GM23248 (cell line): ENCODE measurements at regions not wholly inside any gene's neighbourhood (a gene's known extent, or its start where the extent isn't known, plus 50 kb on each side); places are given as distances from the start of the nearest gene placed in this dataset.
"Not testable (repeated sequence)": the region's sequence is repeated elsewhere in the genome, so short reads cannot be mapped to it uniquely, and the experiment has no call there.

Experiments used
- DNase-seq: peaks from one replicate; pipeline ENCODE4 v3.0.0-alpha.2; 2015
- H2AFZ ChIP-seq: fragments of 200-600 bp; sonication (generic); 2 replicates; pipeline ENCODE4 v1.6.1; 2016; ENCODE audit warnings: antibody characterized with exemption
- H3F3A ChIP-seq: fragments of 200-600 bp; sonication (generic); 2 replicates; pipeline ENCODE4 v1.6.1; 2016; ENCODE audit warnings: mild to moderate bottlenecking, antibody characterized with exemption, mixed run types; ENCODE audit not compliant: insufficient read depth
- H3K27ac ChIP-seq: fragments of 200-600 bp; sonication (generic); 2 replicates; pipeline ENCODE4 v1.5.1; 2016; ENCODE audit warnings: mild to moderate bottlenecking
- H3K27me3 ChIP-seq: fragments of 200-600 bp; sonication (generic); replicated peaks from 2 replicates; pipeline ENCODE4 v1.6.1; 2016; ENCODE audit warnings: mild to moderate bottlenecking; ENCODE audit not compliant: insufficient read depth
- H3K36me3 ChIP-seq: fragments of 200-600 bp; sonication (generic); 2 replicates; pipeline ENCODE4 v1.6.1; 2016; ENCODE audit warnings: low read depth, mild to moderate bottlenecking
- H3K4me1 ChIP-seq: fragments of 200-600 bp; sonication (generic); 2 replicates; pipeline ENCODE4 v1.6.1; 2016; ENCODE audit warnings: mild to moderate bottlenecking; ENCODE audit not compliant: insufficient read depth
- H3K4me2 ChIP-seq: fragments of 200-600 bp; sonication (generic); one replicate; pipeline ENCODE4 v1.6.1; 2016; ENCODE audit warnings: mild to moderate bottlenecking; ENCODE audit not compliant: unreplicated experiment
- H3K4me3 ChIP-seq: fragments of 200-600 bp; sonication (generic); 2 replicates; pipeline ENCODE4 v1.5.1; 2016; ENCODE audit warnings: mild to moderate bottlenecking
- H3K79me2 ChIP-seq: fragments of 200-600 bp; sonication (generic); 2 replicates; pipeline ENCODE4 v1.6.1; 2016; ENCODE audit warnings: mild to moderate bottlenecking; ENCODE audit not compliant: insufficient read depth
- H3K9ac ChIP-seq: fragments of 200-600 bp; sonication (generic); 2 replicates; pipeline ENCODE4 v1.6.1; 2016; ENCODE audit warnings: mild to moderate bottlenecking
- H3K9me2 ChIP-seq: fragments of 200-600 bp; sonication (generic); 2 replicates; pipeline ENCODE4 v1.6.1; 2016; ENCODE audit warnings: mixed run types, mild to moderate bottlenecking, moderate library complexity; ENCODE audit not compliant: insufficient read depth
- H3K9me3 ChIP-seq: fragments of 200-600 bp; sonication (generic); one replicate; pipeline ENCODE4 v1.6.1; 2017; ENCODE audit warnings: low read depth
- H4K20me1 ChIP-seq: fragments of 200-600 bp; sonication (generic); 2 replicates; pipeline ENCODE4 v1.6.0; 2016; ENCODE audit not compliant: insufficient read depth
- EZH2 ChIP-seq: fragments of 200-600 bp; sonication (generic); IDR thresholded peaks from 2 replicates; pipeline ENCODE4 v1.6.1; 2018; ENCODE audit warnings: antibody characterized with exemption, mild to moderate bottlenecking; ENCODE audit not compliant: insufficient read depth, poor library complexity, severe bottlenecking
- EZH2phosphoT487 ChIP-seq: fragments of 200-600 bp; sonication (generic); IDR thresholded peaks from 2 replicates; pipeline ENCODE4 v1.6.1; 2018; ENCODE audit warnings: antibody characterized with exemption, moderate library complexity, mild to moderate bottlenecking, low read depth; ENCODE audit not compliant: insufficient read depth
- WGBS, 2 experiments: methylation state at CpG; one replicate each; pipeline ENCODE4 v1.1.6; 2015 to 2017; ENCODE audit warnings: low lambda C conversion rate in 2 of 2, low coverage in 1 of 2; ENCODE audit errors: missing lambda C conversion rate in 2 of 2; 5-methylcytosine and 5-hydroxymethylcytosine counted together
- in situ Hi-C: fragments of 300-500 bp; cut with MboI; formaldehyde crosslinking; loops from 2 replicates; pipeline ENCODE4 v1.15.0; 2020

DNA sequence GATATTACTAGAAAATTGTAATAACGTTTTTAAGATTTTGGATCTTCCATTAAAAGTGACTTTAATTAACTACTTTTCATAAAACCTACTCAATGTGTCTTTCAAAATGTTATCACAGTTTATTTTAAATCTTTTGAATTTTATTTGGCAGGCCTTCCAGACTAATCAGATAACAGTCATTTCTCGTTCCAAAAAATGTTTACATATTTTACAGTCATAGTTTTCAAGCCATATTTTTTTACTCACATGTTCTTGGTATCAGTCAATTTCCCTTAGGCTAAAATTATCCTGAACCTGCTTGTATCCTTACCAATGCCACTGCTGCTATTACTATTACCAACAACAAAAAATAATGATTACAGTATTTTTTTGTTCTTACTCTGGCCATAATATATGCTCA, 1783.5 kb downstream of the SLITRK5 start:
- TF ChIP-seq EZH2 (no peak), EZH2phosphoT487 (no peak)
- Histone ChIP-seq H3K9me3 (no peaks in the 10 kb centered on the region), H3K4me3 (no peak overlapping the region), H3K4me1 (no peaks in the 10 kb centered on the region), H3K79me2 (no peaks in the 10 kb centered on the region), H2AFZ (no peak overlapping the region), H3K9me2 (no peaks in the 10 kb centered on the region), H3K27me3 (no peaks in the 10 kb centered on the region), H4K20me1 (no peaks in the 10 kb centered on the region), H3K9ac (no peak overlapping the region), H3K27ac (no peak overlapping the region), H3F3A (no peaks in the 10 kb centered on the region), H3K4me2 (no peak overlapping the region), H3K36me3 (no peaks in the 10 kb centered on the region)
- WGBS, 2 experiments, result 8 to 16% methylated on average over 2 of the region's 2 CpGs
- DNase-seq, result no peak
- in situ Hi-C loops, result no loop called here

DNA sequence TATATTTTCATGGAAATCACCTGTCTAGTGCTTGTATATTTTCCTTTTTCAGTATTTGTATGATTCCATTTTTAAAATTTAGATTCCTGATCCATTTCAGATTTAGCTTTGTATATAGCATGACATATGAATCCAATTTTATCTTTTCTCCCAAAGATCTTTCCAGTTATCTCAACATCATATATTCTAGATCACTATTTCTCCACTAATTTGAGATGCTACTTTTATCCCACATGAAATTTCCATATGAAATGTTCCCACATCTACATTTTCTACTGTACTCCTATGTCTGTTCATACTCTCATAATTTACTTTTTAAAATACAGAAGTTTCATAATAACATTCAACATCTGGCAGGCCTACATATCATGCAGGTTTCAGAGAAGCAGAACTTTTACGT, 1784.1 kb downstream of the SLITRK5 start:
- Histone ChIP-seq H3K9me2 (no peaks in the 10 kb centered on the region), H2AFZ (no peak overlapping the region), H3K4me1 (no peaks in the 10 kb centered on the region), H4K20me1 (no peaks in the 10 kb centered on the region), H3K4me2 (no peak overlapping the region), H3F3A (no peaks in the 10 kb centered on the region), H3K27me3 (no peaks in the 10 kb centered on the region), H3K9ac (no peak overlapping the region), H3K27ac (no peak overlapping the region), H3K36me3 (no peaks in the 10 kb centered on the region), H3K79me2 (no peaks in the 10 kb centered on the region), H3K9me3 (no peaks in the 10 kb centered on the region), H3K4me3 (no peak overlapping the region)
- in situ Hi-C loops, result no loop called here
- no peak for DNase-seq
- WGBS, 2 experiments, result 23 to 39% methylated on average over 1 of the region's 1 CpG
- no peak for TF ChIP-seq EZH2
- TF ChIP-seq EZH2phosphoT487, result no peak

DNA sequence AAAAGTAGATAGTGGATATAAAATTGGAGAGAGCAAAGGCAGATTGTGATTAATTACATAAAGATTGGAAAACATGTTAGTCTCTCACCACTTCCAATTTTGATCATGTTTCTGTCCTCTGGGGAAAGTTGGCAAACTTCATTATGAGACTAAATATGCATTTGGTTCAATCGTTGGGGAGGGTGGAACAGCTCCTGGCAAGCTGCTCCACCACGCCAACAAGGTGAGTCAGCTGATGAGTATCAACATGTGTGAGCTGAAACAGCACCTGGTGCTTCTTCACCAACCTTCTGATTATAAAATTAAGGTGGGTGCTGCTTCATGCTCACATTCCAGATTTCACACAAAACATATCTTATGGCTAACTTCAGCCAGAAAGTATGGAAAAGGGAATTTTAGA, 1784.6 kb downstream of the SLITRK5 start:
- in situ Hi-C loops, result no loop called here

DNA sequence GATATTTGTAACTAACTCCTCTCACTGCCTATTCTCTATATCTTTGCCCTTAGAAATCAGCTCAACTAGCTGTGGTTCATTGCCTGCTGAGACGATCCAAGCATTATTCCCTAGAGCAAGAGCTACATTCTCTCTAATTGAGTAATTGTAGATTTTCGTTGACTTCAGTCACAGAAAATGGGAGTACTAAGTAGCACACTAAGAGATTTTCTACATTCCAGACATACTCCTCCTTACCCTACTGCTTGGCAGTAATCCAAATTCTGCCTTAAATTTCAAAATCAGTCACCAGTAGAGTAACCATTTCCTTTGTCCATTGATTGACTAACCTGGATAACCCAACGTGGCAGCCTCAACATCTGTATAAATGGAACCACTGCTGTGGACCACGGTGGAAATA, 1786.8 kb downstream of the SLITRK5 start:
- no peak overlapping the region for H3K27ac ChIP-seq
- no peaks in the 10 kb centered on the region for H3K4me1 ChIP-seq
- H3K9me2 ChIP-seq, result no peaks in the 10 kb centered on the region
- peak; percentile 32 for DNase-seq
- no peaks in the 10 kb centered on the region for H3K9me3 ChIP-seq
- no peaks in the 10 kb centered on the region for H4K20me1 ChIP-seq
- in situ Hi-C loops, result no loop called here
- H3K4me2 ChIP-seq, result no peak overlapping the region
- no peaks in the 10 kb centered on the region for H3F3A ChIP-seq
- H3K4me3 ChIP-seq, result no peak overlapping the region
- H3K27me3 ChIP-seq, result no peaks in the 10 kb centered on the region
- H3K9ac ChIP-seq, result no peak overlapping the region
- TF ChIP-seq EZH2phosphoT487 (no peak), EZH2 (no peak)
- 19 to 20% methylated on average over 4 of the region's 4 CpGs for WGBS, 2 experiments
- H3K79me2 ChIP-seq, result no peaks in the 10 kb centered on the region
- H2AFZ ChIP-seq, result no peak overlapping the region
- no peaks in the 10 kb centered on the region for H3K36me3 ChIP-seq

More for the DNA sequence above, 1784.6 kb downstream of the SLITRK5 start:
- Histone ChIP-seq H2AFZ (no peak overlapping the region), H3K27ac (no peak overlapping the region), H3K36me3 (no peaks in the 10 kb centered on the region), H3F3A (no peaks in the 10 kb centered on the region), H3K4me2 (no peak overlapping the region), H3K79me2 (no peaks in the 10 kb centered on the region), H3K4me3 (no peak overlapping the region), H3K9me2 (no peaks in the 10 kb centered on the region), H3K4me1 (no peaks in the 10 kb centered on the region), H3K27me3 (no peaks in the 10 kb centered on the region), H3K9ac (no peak overlapping the region), H3K9me3 (no peaks in the 10 kb centered on the region), H4K20me1 (no peaks in the 10 kb centered on the region)
- DNase-seq, result no peak
- TF ChIP-seq EZH2phosphoT487, result no peak
- no peak for TF ChIP-seq EZH2
- WGBS, 2 experiments, result 11 to 17% methylated on average over 2 of the region's 2 CpGs

DNA sequence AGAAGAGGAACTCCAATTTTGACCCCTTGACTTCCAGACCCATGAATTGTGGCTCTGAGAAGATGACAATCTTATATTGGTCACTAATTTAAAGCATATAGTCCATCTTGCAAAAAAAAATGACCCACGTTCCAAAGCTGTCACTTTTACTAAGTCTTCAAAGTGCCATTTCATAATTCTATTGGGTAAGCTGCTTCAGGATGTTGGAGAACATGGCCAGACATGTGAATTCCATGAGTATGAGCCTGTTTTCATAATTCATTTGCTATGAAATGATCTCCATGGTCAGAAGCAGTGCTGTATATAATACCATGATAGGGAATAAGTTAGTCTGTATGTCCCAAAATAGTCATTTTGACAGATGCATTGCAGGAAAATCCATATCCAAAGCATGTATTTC, 1787.3 kb downstream of the SLITRK5 start:
- Histone ChIP-seq H3K9me2 (no peaks in the 10 kb centered on the region), H3K79me2 (no peaks in the 10 kb centered on the region), H3K36me3 (no peaks in the 10 kb centered on the region), H3K27ac (no peak overlapping the region), H3K4me1 (no peaks in the 10 kb centered on the region), H3K9me3 (no peaks in the 10 kb centered on the region), H3F3A (no peaks in the 10 kb centered on the region), H3K4me2 (no peak overlapping the region), H2AFZ (no peak overlapping the region), H3K9ac (no peak overlapping the region), H3K4me3 (no peak overlapping the region), H3K27me3 (no peaks in the 10 kb centered on the region), H4K20me1 (no peaks in the 10 kb centered on the region)
- DNase-seq, result no peak
- in situ Hi-C loops, result no loop called here
- TF ChIP-seq EZH2phosphoT487 (no peak), EZH2 (no peak)
- WGBS, 2 experiments, result 26 to 58% methylated on average over 1 of the region's 1 CpG

DNA sequence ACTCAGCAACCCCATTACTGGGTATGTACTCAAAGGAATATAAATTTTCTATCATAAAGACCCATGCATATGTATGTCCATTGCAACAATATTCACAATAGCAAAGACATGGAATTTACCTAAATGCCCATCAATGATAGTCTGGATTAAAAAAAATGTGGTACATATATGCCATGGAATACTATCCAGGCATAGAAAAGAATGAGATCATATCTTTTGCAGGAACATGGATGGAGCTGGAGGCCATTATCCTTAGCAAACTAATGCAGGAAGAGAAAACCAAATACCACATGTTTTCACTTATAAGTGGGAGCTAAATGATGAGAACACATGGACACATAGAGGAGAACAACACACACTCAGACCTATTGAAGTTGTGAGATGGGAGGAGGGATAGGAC, 1789.7 kb downstream of the SLITRK5 start:
- H3K4me2 ChIP-seq, in situ Hi-C loops, DNase-seq, H3K4me3 ChIP-seq, H3K9me2 ChIP-seq, H3K9ac ChIP-seq, H3K27ac ChIP-seq, H3F3A ChIP-seq, H3K36me3 ChIP-seq, H3K79me2 ChIP-seq, H3K9me3 ChIP-seq, H3K27me3 ChIP-seq, H4K20me1 ChIP-seq, H3K4me1 ChIP-seq, H2AFZ ChIP-seq: not testable (repeated sequence)
